Panc1 (cell line): ENCODE measurements at regions not wholly inside any gene's neighbourhood (a gene's known extent, or its start where the extent isn't known, plus 50 kb on each side); places are given as distances from the start of the nearest gene placed in this dataset.

Experiments
- ATAC-seq: fragments of 200-7000 bp; cut with Tn5 transposase; 2 replicates; pipeline ENCODE4 v1.9.1; 2020; ENCODE audit warnings: mild to moderate bottlenecking, moderate library complexity
- BruUV-seq: library from RNA; stranded (reverse); fragments of 400-500 nt; replicated peaks from 2 replicates; lab custom pipeline; 2021; lab: Mats Ljungman, UMichigan
- CTCF ChIA-PET: fragments of 300-600 bp; sonication (Branson Sonifier 250); formaldehyde crosslinking; loops from one replicate; lab custom pipeline; 2022; ENCODE audit warnings: antibody characterized with exemption; lab: Charles Lee
- POLR2A ChIA-PET: fragments of 300-600 bp; sonication (Branson Sonifier 250); formaldehyde crosslinking; loops from one replicate; lab custom pipeline; 2022; ENCODE audit warnings: antibody characterized with exemption; lab: Charles Lee
- DNase-seq: peaks from one replicate; pipeline ENCODE4 v3.0.0-alpha.2; 2010; ENCODE audit warnings: low read depth, low spot score
- H3K27ac ChIP-seq: 2 replicates; pipeline ENCODE4 v1.5.1; 2011; ENCODE audit warnings: mild to moderate bottlenecking, low read length, inconsistent platforms
- H3K27me3 ChIP-seq: fragments of 200-500 bp; sonication (Bioruptor generic); 2 replicates; pipeline ENCODE4 v1.6.0; 2014; ENCODE audit warnings: low read length, inconsistent platforms; ENCODE audit not compliant: control insufficient read depth, insufficient read depth
- H3K36me3 ChIP-seq: fragments of 200-500 bp; sonication (Bioruptor generic); 2 replicates; pipeline ENCODE4 v1.5.1; 2014; ENCODE audit warnings: inconsistent platforms, mild to moderate bottlenecking, low read length, moderate library complexity; ENCODE audit not compliant: control insufficient read depth, insufficient read depth
- H3K4me1 ChIP-seq: 2 replicates; pipeline ENCODE4 v1.5.1; 2011; ENCODE audit warnings: inconsistent platforms, mild to moderate bottlenecking, low read length, moderate library complexity; ENCODE audit not compliant: control insufficient read depth, insufficient read depth
- H3K4me3 ChIP-seq, 2 experiments: 2 replicates each; pipeline ENCODE4 v1.5.1; 2011 to 2012; ENCODE audit warnings: low read depth in 2 of 2, low read length in 2 of 2, mild to moderate bottlenecking in 2 of 2, inconsistent platforms in 1 of 2, moderate library complexity in 1 of 2
- H3K9me3 ChIP-seq: fragments of 200-500 bp; sonication (Bioruptor generic); 2 replicates; pipeline ENCODE4 v1.5.1; 2014; ENCODE audit warnings: low read depth, mild to moderate bottlenecking, inconsistent platforms, low read length, moderate library complexity; ENCODE audit not compliant: control insufficient read depth, insufficient read depth
- CTCF ChIP-seq: fragments of 450-650 bp; IDR thresholded peaks from 2 replicates; pipeline ENCODE4 v1.5.1; 2017; ENCODE audit warnings: mild to moderate bottlenecking
- POLR2AphosphoS5 ChIP-seq: IDR thresholded peaks from 2 replicates; pipeline ENCODE4 v1.6.1; 2012; ENCODE audit warnings: mild to moderate bottlenecking, low read depth, low read length, moderate library complexity
- REST ChIP-seq, 2 experiments: IDR thresholded peaks; 2 replicates each; pipeline ENCODE4 v1.6.1; 2011 to 2012; ENCODE audit warnings: low read depth in 2 of 2, control low read depth in 1 of 2, low read length in 1 of 2, mild to moderate bottlenecking in 1 of 2, moderate library complexity in 1 of 2; ENCODE audit not compliant: insufficient read depth in 1 of 2
- SIN3A ChIP-seq: IDR thresholded peaks from 2 replicates; pipeline ENCODE4 v1.6.1; 2012; ENCODE audit warnings: low read depth, mild to moderate bottlenecking, low read length, moderate library complexity, borderline replicate concordance; ENCODE audit not compliant: insufficient read depth
- TCF7L2 ChIP-seq: IDR thresholded peaks from 2 replicates; pipeline ENCODE4 v1.6.1; 2011; ENCODE audit warnings: mild to moderate bottlenecking, low read depth, low read length, inconsistent platforms
- in situ Hi-C: cut with HindIII; loops from 2 replicates; pipeline ENCODE4 v1.10.0; 2016; ENCODE audit warnings: low sequenced_read_pairs, low pct_unique_long_range_greater_than_20kb
- intact Hi-C: fragments of 100-400 bp; cut with micrococcal nuclease; formaldehyde crosslinking; loops from one replicate; pipeline ENCODE4 v1.10.0; 2022; ENCODE audit not compliant: unreplicated experiment

GRCh38 chr15:22229990-22230819 is 149.9 kb downstream of the OR4M2 start:
- Histone ChIP-seq H3K27ac (no peak overlapping the region), H3K4me1 (no peaks in the 10 kb centered on the region), H3K4me3 (no peak overlapping the region), H3K9me3 (no peaks in the 10 kb centered on the region), H3K27me3 (no peaks in the 10 kb centered on the region), H3K36me3 (no peaks in the 10 kb centered on the region)
- ATAC-seq = no peak
- ChIA-PET POLR2A (no interaction called here), CTCF (interaction anchor here (0.6 kb wide), 1 partner anchor 180 kb away, joined by 3 read pairs; no protein-coding TSS in a partner anchor)
- in situ Hi-C loops (no loop called here), intact Hi-C loops (no loop called here)
- TF ChIP-seq SIN3A (no peak), TCF7L2 (no peak), CTCF (no peak), REST (IDR thresholded peaks at IDR 0.05; ENCODE audit: insufficient read depth in 1 of 2, low read depth in 2 of 2, low read length in 1 of 2) (no peak), POLR2AphosphoS5 (no peak)
- no TSS peak for BruUV-seq
- no peak for DNase-seq

DNA sequence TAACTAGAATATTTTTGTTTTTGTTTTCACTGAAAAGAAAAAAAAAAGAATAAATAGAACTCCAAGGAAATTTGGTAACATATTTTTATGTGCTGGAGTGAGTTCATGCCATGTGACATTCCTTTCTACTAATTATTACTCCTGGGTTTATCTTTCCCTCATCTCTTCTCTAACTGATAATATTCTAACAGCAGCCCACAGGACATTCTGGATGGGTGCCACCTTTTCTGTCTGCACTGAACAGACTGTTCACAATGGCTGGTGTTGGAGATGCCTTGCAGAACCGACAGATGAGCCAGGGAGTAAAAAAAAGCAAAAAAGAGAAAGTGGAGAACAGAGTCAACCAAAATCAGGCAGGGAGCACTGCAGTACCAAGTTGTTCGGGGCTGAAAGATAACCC is 151.3 kb downstream of the OR4M2 start:
- Histone ChIP-seq H3K4me3 (no peak overlapping the region), H3K36me3 (no peaks in the 10 kb centered on the region), H3K27me3 (no peaks in the 10 kb centered on the region), H3K9me3 (no peaks in the 10 kb centered on the region), H3K27ac (no peak overlapping the region), H3K4me1 (no peaks in the 10 kb centered on the region)
- TF ChIP-seq SIN3A (no peak), TCF7L2 (no peak), POLR2AphosphoS5 (no peak), CTCF (no peak)
- ATAC-seq (no peak), DNase-seq (no peak)
- BruUV-seq = no TSS peak
- in situ Hi-C loops (no loop called here), intact Hi-C loops (no loop called here)
- POLR2A ChIA-PET = no interaction called here
- CTCF ChIA-PET = no interaction called here
